ENCODE measurements at regions not wholly inside any gene's neighbourhood (a gene's known extent, or its start where the extent isn't known, plus 50 kb on each side); places are given as distances from the start of the nearest gene placed in this dataset.

- DNase-seq: no peak
Observed at GRCh38 chr18:10182009-10182624, 268.3 kb downstream of the VAPA start.

- DNase-seq: no peak
Observed at GRCh38 chr18:10184776-10185175, 269.7 kb upstream of the APCDD1 start.

- peak; percentile 27 for DNase-seq
Observed at GRCh38 chr18:10188971-10189810, 265.2 kb upstream of the APCDD1 start.

GRCh38 chr18:10190564-10190963 lies 263.9 kb upstream of the APCDD1 start:
- DNase-seq: no peak

- no peak for DNase-seq
Observed at GRCh38 chr18:10193444-10193843, 261.0 kb upstream of the APCDD1 start.

GRCh38 chr18:10194592-10194991 lies 259.8 kb upstream of the APCDD1 start:
- DNase-seq: peak; percentile 34

GRCh38 chr18:10195529-10195928 lies 258.9 kb upstream of the APCDD1 start:
- DNase-seq: no peak

GRCh38 chr18:10197097-10197496 lies 257.3 kb upstream of the APCDD1 start:
- DNase-seq: no peak

- no peak for DNase-seq
Observed at GRCh38 chr18:10201226-10201625, 253.2 kb upstream of the APCDD1 start.

- DNase-seq: peak; percentile 26
Observed at GRCh38 chr18:10201659-10202058, 252.8 kb upstream of the APCDD1 start.

- peak; percentile 77 for DNase-seq
Observed at GRCh38 chr18:10202845-10203321, 251.6 kb upstream of the APCDD1 start.

GRCh38 chr18:10205151-10205550 lies 249.3 kb upstream of the APCDD1 start:
- DNase-seq: peak; percentile 34

GRCh38 chr18:10207682-10208345 lies 246.6 kb upstream of the APCDD1 start:
- DNase-seq: no peak

- DNase-seq: no peak
Observed at GRCh38 chr18:10209302-10209701, 245.1 kb upstream of the APCDD1 start.

- DNase-seq: peak; percentile 93
Observed at GRCh38 chr18:10210057-10210633, 244.3 kb upstream of the APCDD1 start.

- DNase-seq: no peak
Observed at GRCh38 chr18:10213526-10213925, 240.9 kb upstream of the APCDD1 start.

- DNase-seq: no peak
Observed at GRCh38 chr18:10215446-10215845, 239.0 kb upstream of the APCDD1 start.

- DNase-seq: no peak
Observed at GRCh38 chr18:10216791-10217190, 237.6 kb upstream of the APCDD1 start.

- DNase-seq: no peak
Observed at GRCh38 chr18:10217211-10217610, 237.2 kb upstream of the APCDD1 start.

GRCh38 chr18:10225300-10225699 lies 229.1 kb upstream of the APCDD1 start:
- no peak for DNase-seq

GRCh38 chr18:10226971-10227370 lies 227.5 kb upstream of the APCDD1 start:
- no peak for DNase-seq

GRCh38 chr18:10228326-10228725 lies 226.1 kb upstream of the APCDD1 start:
- no peak for DNase-seq

- DNase-seq: no peak
Observed at GRCh38 chr18:10229458-10229857, 225.0 kb upstream of the APCDD1 start.

Measured in eye (tissue), 1 donor.